CD14-positive monocyte (primary cell): ENCODE measurements at regions not wholly inside any gene's neighbourhood (a gene's known extent, or its start where the extent isn't known, plus 50 kb on each side); places are given as distances from the start of the nearest gene placed in this dataset.

Source experiments
- DNase-seq, 3 donors: peaks; one replicate each; pipeline ENCODE4 v3.0.0-alpha.2; 2011 to 2022
- H2AFZ ChIP-seq: 2 replicates; pipeline ENCODE4 v1.6.0; 2012; ENCODE audit warnings: mild to moderate bottlenecking, low read depth, low read length, inconsistent platforms; ENCODE audit not compliant: insufficient read depth, poor library complexity, severe bottlenecking
- H3K27ac ChIP-seq, 2 donors: 1 replicate in 1 of 2; 2 replicates in 1 of 2; pipeline ENCODE4 v1.5.1; 2012 to 2013; ENCODE audit warnings: low read length in 2 of 2, control low read depth in 1 of 2, inconsistent platforms in 1 of 2, low read depth in 1 of 2, mild to moderate bottlenecking in 1 of 2
- H3K27me3 ChIP-seq, 2 donors: one replicate each; pipeline versions ENCODE4 v1.6.0 to v1.6.1; 2011 to 2013; ENCODE audit warnings: low read length in 2 of 2; ENCODE audit not compliant: control insufficient read depth in 2 of 2, insufficient read depth in 2 of 2
- H3K36me3 ChIP-seq, 2 donors: replicated peaks in 1 of 2; 1 replicate in 1 of 2; 2 replicates in 1 of 2; pipeline versions ENCODE4 v1.5.1 to v1.6.1; 2012 to 2013; ENCODE audit warnings: low read length in 2 of 2, control low read depth in 1 of 2, inconsistent platforms in 1 of 2, mild to moderate bottlenecking in 1 of 2; ENCODE audit not compliant: insufficient read depth in 2 of 2, control insufficient read depth in 1 of 2
- H3K4me1 ChIP-seq, 2 donors: 1 replicate in 1 of 2; 2 replicates in 1 of 2; pipeline versions ENCODE4 v1.5.1 to v1.6.1; 2012 to 2013; ENCODE audit warnings: low read length in 2 of 2, control low read depth in 1 of 2, inconsistent platforms in 1 of 2, mild to moderate bottlenecking in 1 of 2, moderate library complexity in 1 of 2; ENCODE audit not compliant: insufficient read depth in 2 of 2, control insufficient read depth in 1 of 2
- H3K4me2 ChIP-seq: replicated peaks from 2 replicates; pipeline ENCODE3; 2012; ENCODE audit warnings: low read length, moderate library complexity, mild to moderate bottlenecking; ENCODE audit not compliant: poor library complexity, severe bottlenecking; ENCODE audit errors: extremely low read depth
- H3K4me3 ChIP-seq, 3 experiments: fragments of 200-600 bp in 1 of 3; sonication (generic) in 1 of 3; replicated peaks in 1 of 3; 1 replicate in 2 of 3; 2 replicates in 1 of 3; pipeline ENCODE4 v1.5.1; 2011 to 2013; ENCODE audit warnings: low read length in 3 of 3, mild to moderate bottlenecking in 3 of 3, control low read depth in 2 of 3, low read depth in 2 of 3, inconsistent platforms in 1 of 3, moderate library complexity in 1 of 3
- H3K79me2 ChIP-seq: 2 replicates; pipeline ENCODE4 v1.6.0; 2012; ENCODE audit warnings: mild to moderate bottlenecking, control low read depth, inconsistent platforms, low read length, moderate library complexity; ENCODE audit not compliant: insufficient read depth
- H3K9ac ChIP-seq: 2 replicates; pipeline ENCODE4 v1.6.0; 2017; ENCODE audit warnings: low read length, mild to moderate bottlenecking; ENCODE audit not compliant: insufficient read depth, poor library complexity, severe bottlenecking
- H3K9me3 ChIP-seq, 2 donors: replicated peaks in 1 of 2; 1 replicate in 1 of 2; 2 replicates in 1 of 2; pipeline versions ENCODE4 v1.5.1 to v1.6.1; 2012 to 2013; ENCODE audit warnings: low read length in 2 of 2, control low read depth in 1 of 2; ENCODE audit not compliant: control insufficient read depth in 1 of 2, insufficient read depth in 1 of 2
- H4K20me1 ChIP-seq: 2 replicates; pipeline ENCODE4 v1.6.0; 2012; ENCODE audit warnings: mild to moderate bottlenecking, low read length, control low read depth, moderate library complexity; ENCODE audit not compliant: insufficient read depth
- H3K27ac Mint-ChIP-seq, 7 donors: one replicate each; pipeline ENCODE4 v1.8.0; 2020; ENCODE audit warnings: mild to moderate bottlenecking in 7 of 7, mixed read lengths in 7 of 7, moderate library complexity in 6 of 7, inconsistent platforms in 2 of 7
- H3K27me3 Mint-ChIP-seq, 3 donors: one replicate each; pipeline ENCODE4 v1.8.0; 2021 to 2022; ENCODE audit warnings: low read depth in 3 of 3, mild to moderate bottlenecking in 3 of 3, mixed read lengths in 3 of 3, moderate library complexity in 3 of 3, inconsistent platforms in 1 of 3
- H3K36me3 Mint-ChIP-seq, 2 donors: one replicate each; pipeline ENCODE4 v1.8.0; 2020; ENCODE audit warnings: mixed read lengths in 2 of 2, inconsistent platforms in 1 of 2, mild to moderate bottlenecking in 1 of 2
- H3K4me1 Mint-ChIP-seq: one replicate; pipeline ENCODE4 v1.8.0; 2020; ENCODE audit warnings: mild to moderate bottlenecking, mixed read lengths
- H3K4me3 Mint-ChIP-seq, 2 donors: one replicate each; pipeline ENCODE4 v1.8.0; 2020; ENCODE audit warnings: mild to moderate bottlenecking in 2 of 2, mixed read lengths in 2 of 2, moderate library complexity in 1 of 2
- H3K9me3 Mint-ChIP-seq, 7 donors: one replicate each; pipeline ENCODE4 v1.8.0; 2020 to 2022; ENCODE audit warnings: mixed read lengths in 7 of 7, mild to moderate bottlenecking in 6 of 7, moderate library complexity in 6 of 7, inconsistent platforms in 2 of 7
- CTCF ChIP-seq: fragments of 200-600 bp; IDR thresholded peaks from one replicate; pipeline ENCODE4 v1.8.0; 2022; ENCODE audit warnings: antibody characterized with exemption, mild to moderate bottlenecking
- WGBS: methylation state at CpG from one replicate; pipeline ENCODE4 v1.1.5; 2013; ENCODE audit warnings: missing lambda C conversion rate; ENCODE audit not compliant: insufficient coverage; 5-methylcytosine and 5-hydroxymethylcytosine counted together
- intact Hi-C, 2 donors: fragments of 100-400 bp; cut with micrococcal nuclease; formaldehyde crosslinking; loops; one replicate each; pipeline versions ENCODE4 v1.15.0 to v1.15.1; 2023

GRCh38 chr4:170259631-170260153, 169.9 kb upstream of the AADAT start:
- intact Hi-C loops = no loop called here
- Histone ChIP-seq H3K4me1 (no peaks in the 10 kb centered on the region), H3K79me2 (no peaks in the 10 kb centered on the region), H2AFZ (no peak overlapping the region), H4K20me1 (no peaks in the 10 kb centered on the region), H3K36me3 (no peaks in the 10 kb centered on the region), H3K4me3 (no peak overlapping the region), H3K27ac (no peak overlapping the region), H3K9me3 (no peaks in the 10 kb centered on the region), H3K27me3 (no peaks in the 10 kb centered on the region), H3K4me2 (no peak overlapping the region), H3K9ac (no peak overlapping the region)
- Mint-ChIP-seq H3K27me3 (no peaks in the 10 kb centered on the region), H3K36me3 (no peaks in the 10 kb centered on the region), H3K4me3 (no peak overlapping the region), H3K9me3 (peaks cover 0 to 5% (median 0%) of the 10 kb centered on the region in 7 donors), H3K4me1 (peaks cover 4% of the 10 kb centered on the region), H3K27ac (no peak overlapping the region)
- 16% methylated on average over 6 of the region's 6 CpGs for WGBS
- peak in 2 of 3 donors; percentile 1 to 11 for DNase-seq
- peak; percentile 56 for TF ChIP-seq CTCF

GRCh38 chr4:170256807-170257206, 167.1 kb upstream of the AADAT start:
- Mint-ChIP-seq H3K27me3 (peaks cover 0 to 2% (median 0%) of the 10 kb centered on the region in 3 donors), H3K4me3 (no peak overlapping the region), H3K4me1 (peaks cover 4% of the 10 kb centered on the region), H3K36me3 (no peaks in the 10 kb centered on the region), H3K27ac (no peak overlapping the region), H3K9me3 (peaks cover 0 to 8% (median 2%) of the 10 kb centered on the region in 7 donors)
- Histone ChIP-seq H4K20me1 (no peaks in the 10 kb centered on the region), H3K27me3 (no peaks in the 10 kb centered on the region), H3K79me2 (no peaks in the 10 kb centered on the region), H3K27ac (no peak overlapping the region), H3K36me3 (no peaks in the 10 kb centered on the region), H3K9ac (no peak overlapping the region), H2AFZ (no peak overlapping the region), H3K4me2 (no peak overlapping the region), H3K4me3 (no peak overlapping the region), H3K4me1 (no peaks in the 10 kb centered on the region), H3K9me3 (no peaks in the 10 kb centered on the region)
- DNase-seq = no peak
- TF ChIP-seq CTCF = no peak
- intact Hi-C loops = no loop called here
